K562 (cell line): ENCODE measurements at regions not wholly inside any gene's neighbourhood (a gene's known extent, or its start where the extent isn't known, plus 50 kb on each side); places are given as distances from the start of the nearest gene placed in this dataset.

ENCODE experiments used
- ATAC-seq: fragments of 200-7000 bp; cut with Tn5 transposase; 3 replicates; pipeline ENCODE4 v1.9.1; 2020; ENCODE audit warnings: moderate library complexity
- BruUV-seq: library from RNA; stranded (reverse); fragments of 400-500 nt; replicated peaks from 2 replicates; lab custom pipeline; 2021; lab: Mats Ljungman, UMichigan
- CTCF ChIA-PET: fragments of 300-600 bp; formaldehyde crosslinking; extraction: SDS; loops from one replicate; lab custom pipeline; 2021; ENCODE audit warnings: low intra/inter-chr PET ratio; lab: Yijun Ruan, JAX
- POLR2A ChIA-PET: fragments of 300-600, 350-650 bp; sonication (Branson Sonifier 250); formaldehyde crosslinking; extraction: SDS; loops from one replicate; lab custom pipeline; 2021; ENCODE audit warnings: antibody characterized with exemption, inconsistent platforms; lab: Yijun Ruan, JAX
- DNase-seq, 4 experiments: peaks; one replicate each; pipeline versions ENCODE4 v3.0.0 to v3.0.0-alpha.2; 2011 to 2018; ENCODE audit warnings: low spot score in 3 of 4, mixed read lengths in 3 of 4; ENCODE audit errors: extremely low read depth in 1 of 4
- FAIRE-seq: peaks from 2 replicates; lab custom pipeline; 2011; peaks lifted over from hg19 to GRCh38; lab: Jason Lieb, UNC
- H2AFZ ChIP-seq: 2 replicates; pipeline ENCODE4 v1.6.0; 2011; ENCODE audit warnings: low read depth, low read length, control low read depth, inconsistent platforms
- H3K27ac ChIP-seq: fragments of 200-600 bp; 3 replicates; pipeline ENCODE4 v1.8.0; 2011; ENCODE audit warnings: low read depth, mild to moderate bottlenecking, control low read depth, inconsistent platforms, low read length, moderate library complexity, mixed read lengths; ENCODE audit errors: extremely low read depth
- H3K27me3 ChIP-seq, 2 experiments: fragments of 300-600 bp in 1 of 2; 2 replicates in 1 of 2; 3 replicates in 1 of 2; pipeline versions ENCODE4 v1.6.0 to v1.8.0; 2011; ENCODE audit warnings: inconsistent platforms in 2 of 2, low read length in 2 of 2, mild to moderate bottlenecking in 1 of 2, mixed read lengths in 1 of 2, moderate library complexity in 1 of 2; ENCODE audit not compliant: control insufficient read depth in 2 of 2, insufficient read depth in 2 of 2
- H3K36me3 ChIP-seq: fragments of 300-600 bp; 3 replicates; pipeline ENCODE4 v1.8.0; 2011; ENCODE audit warnings: mild to moderate bottlenecking, low read length, inconsistent platforms; ENCODE audit not compliant: control insufficient read depth, insufficient read depth
- H3K4me1 ChIP-seq, 2 experiments: fragments of 200-600 bp in 1 of 2; replicated peaks in 1 of 2; 2 replicates in 1 of 2; 3 replicates in 1 of 2; pipeline versions ENCODE4 v1.5.1 to v1.8.0; 2011; ENCODE audit warnings: inconsistent platforms in 2 of 2, low read length in 2 of 2, mild to moderate bottlenecking in 1 of 2, mixed read lengths in 1 of 2, moderate library complexity in 1 of 2; ENCODE audit not compliant: control insufficient read depth in 2 of 2, insufficient read depth in 2 of 2
- H3K4me2 ChIP-seq: 2 replicates; pipeline ENCODE4 v1.6.1; 2011; ENCODE audit warnings: low read length, control low read depth, inconsistent platforms, mixed read lengths; ENCODE audit not compliant: insufficient read depth
- H3K4me3 ChIP-seq: fragments of 200-600 bp; sonication (generic), shearing (Covaris generic); 2 replicates; pipeline ENCODE4 v1.5.1; 2016; ENCODE audit warnings: control low read depth, inconsistent platforms
- H3K79me2 ChIP-seq: fragments of 200-600 bp; 3 replicates; pipeline ENCODE4 v1.8.0; 2011; ENCODE audit warnings: low read length, inconsistent platforms; ENCODE audit not compliant: control insufficient read depth, insufficient read depth
- H3K9ac ChIP-seq, 2 experiments: 2 replicates each; pipeline versions ENCODE4 v1.6.0 to v1.6.1; 2011; ENCODE audit warnings: low read depth in 2 of 2, low read length in 2 of 2, control low read depth in 1 of 2, inconsistent platforms in 1 of 2, mild to moderate bottlenecking in 1 of 2, mixed read lengths in 1 of 2; ENCODE audit not compliant: insufficient read depth in 1 of 2
- H3K9me1 ChIP-seq: one replicate; pipeline ENCODE4 v1.6.0; 2011; ENCODE audit warnings: inconsistent platforms, mild to moderate bottlenecking, low read length, moderate library complexity; ENCODE audit not compliant: control insufficient read depth, insufficient read depth
- H3K9me3 ChIP-seq: replicated peaks from 2 replicates; pipeline ENCODE4 v1.5.1; 2011; ENCODE audit warnings: low read depth, low read length, inconsistent platforms; ENCODE audit not compliant: control insufficient read depth, insufficient read depth
- H4K20me1 ChIP-seq: replicated peaks from 2 replicates; pipeline ENCODE4 v1.6.1; 2011; ENCODE audit warnings: low read length, inconsistent platforms, mixed read lengths; ENCODE audit not compliant: control insufficient read depth, insufficient read depth
- KLF16 ChIP-seq: IDR thresholded peaks from 2 replicates; pipeline ENCODE4 v1.6.1; 2016; ENCODE audit warnings: antibody characterized with exemption
- RAD21 ChIP-seq, 2 experiments: fragments of 250-450 bp in 1 of 2; fragments of 450-650 bp in 1 of 2; sonication (Bioruptor Pico) in 1 of 2; formaldehyde crosslinking in 1 of 2; IDR thresholded peaks in 1 of 2; conservative IDR thresholded peaks in 1 of 2; 2 replicates each; pipeline versions ENCODE4 v1.4.0 to v1.8.0; 2020 to 2022; ENCODE audit warnings: mild to moderate bottlenecking in 2 of 2, moderate library complexity in 1 of 2
- RAD51 ChIP-seq: fragments of 450-650 bp; IDR thresholded peaks from 2 replicates; pipeline ENCODE4 v1.7.1; 2016; ENCODE audit warnings: low read depth, mild to moderate bottlenecking, borderline replicate concordance
- SMC3 ChIP-seq: conservative IDR thresholded peaks from 2 replicates; pipeline ENCODE4 v1.6.1; 2011; ENCODE audit warnings: low read depth, low read length, improper control_type of control experiment; ENCODE audit not compliant: insufficient read depth
- ZSCAN29 ChIP-seq: fragments of 450-650 bp; IDR thresholded peaks from 2 replicates; pipeline ENCODE4 v1.6.1; 2017
- WGBS: fragments of 100-300 bp; shearing (Covaris generic); methylation state at CpG from one replicate; pipeline ENCODE4 v1.1.6; 2016; ENCODE audit warnings: low coverage, mixed read lengths; ENCODE audit not compliant: insufficient coverage; ENCODE audit errors: missing lambda C conversion rate; 5-methylcytosine and 5-hydroxymethylcytosine counted together
- in situ Hi-C: fragments of 300-500 bp; cut with MboI; formaldehyde crosslinking; loops from 4 replicates; pipeline ENCODE4 v1.15.0; 2018; ENCODE audit warnings: inconsistent platforms, mixed read lengths
- intact Hi-C: fragments of 100-400 bp; cut with micrococcal nuclease; formaldehyde crosslinking; loops from 2 replicates; pipeline ENCODE4 v1.14.2; 2022
- TF ChIP-seq, protein P1 (sequence below): fragments of 450-650 bp; formaldehyde crosslinking; IDR thresholded peaks from 2 replicates; pipeline ENCODE4 v1.4.0; 2020; ENCODE audit warnings: mild to moderate bottlenecking, moderate library complexity
- TF ChIP-seq, protein P2 (sequence below), 3 experiments: IDR thresholded peaks in 2 of 3; conservative IDR thresholded peaks in 1 of 3; 2 replicates each; pipeline ENCODE4 v1.5.1; 2011 to 2012; ENCODE audit warnings: low read length in 3 of 3, mild to moderate bottlenecking in 3 of 3, control low read depth in 2 of 3, improper control_type of control experiment in 1 of 3, inconsistent platforms in 1 of 3, low read depth in 1 of 3, mixed read lengths in 1 of 3, moderate library complexity in 1 of 3; ENCODE audit not compliant: insufficient read depth in 2 of 3
- TF ChIP-seq, protein P3 (sequence below), 2 experiments: IDR thresholded peaks; 2 replicates each; pipeline ENCODE4 v1.6.1; 2012; ENCODE audit warnings: improper control_type of control experiment in 2 of 2, low read depth in 2 of 2, low read length in 2 of 2, borderline replicate concordance in 1 of 2

DNA sequence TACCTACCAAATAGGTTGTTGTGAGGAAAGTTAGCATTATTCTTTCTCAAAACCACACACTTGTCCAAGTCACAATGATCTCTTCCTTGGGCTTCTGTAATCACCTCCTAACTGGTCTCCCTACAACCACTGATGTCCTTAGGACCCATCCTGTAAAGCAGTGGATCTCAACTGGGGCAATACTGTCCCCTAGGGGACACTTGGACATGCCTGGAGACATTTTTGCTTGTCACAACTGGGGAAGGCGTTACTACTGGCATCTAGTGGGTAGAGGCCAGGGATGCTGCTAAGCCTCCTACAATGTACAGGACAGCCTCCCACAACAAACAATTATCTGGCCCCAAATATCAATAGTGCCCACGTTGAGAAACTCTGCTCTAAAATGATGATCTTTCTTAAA, 118.7 kb upstream of the AP1S2 start:
- Histone ChIP-seq H3K9ac (no peak overlapping the region), H3K4me2 (no peak overlapping the region), H3K4me1 (peaks cover 0 to 19% of the 10 kb centered on the region in 2 experiments; a peak in 2 of 5 replicates), H3K9me1 (no peaks in the 10 kb centered on the region), H4K20me1 (no peaks in the 10 kb centered on the region), H3K4me3 (no peak overlapping the region), H3K9me3 (no peaks in the 10 kb centered on the region), H3K27me3 (no peaks in the 10 kb centered on the region), H3K36me3 (no peaks in the 10 kb centered on the region), H2AFZ (no peak overlapping the region), H3K27ac (no peak overlapping the region), H3K79me2 (no peaks in the 10 kb centered on the region)
- in situ Hi-C loops (no loop called here), intact Hi-C loops (loop anchor here (1.0 to 5.0 kb wide), 4 partner anchors 43 to 406 kb away; partner anchors contain the start of gene AP1S2)
- ChIA-PET POLR2A (interaction anchor here (1.6 kb wide), 1 partner anchor 9 kb away, joined by 4 read pairs; no protein-coding TSS in a partner anchor), CTCF (interaction anchor here (0.7 to 2.0 kb wide), 2 partner anchors 43 to 287 kb away, joined by 3 to 9 read pairs; no protein-coding TSS in a partner anchor)
- peak; percentile 59 for FAIRE-seq
- BruUV-seq = no TSS peak
- 4% methylated on average over 2 of the region's 2 CpGs for WGBS
- peak; percentile 4 to 61 (median 28) for DNase-seq
- ATAC-seq = peak; percentile 94
- TF ChIP-seq, protein P1, sequence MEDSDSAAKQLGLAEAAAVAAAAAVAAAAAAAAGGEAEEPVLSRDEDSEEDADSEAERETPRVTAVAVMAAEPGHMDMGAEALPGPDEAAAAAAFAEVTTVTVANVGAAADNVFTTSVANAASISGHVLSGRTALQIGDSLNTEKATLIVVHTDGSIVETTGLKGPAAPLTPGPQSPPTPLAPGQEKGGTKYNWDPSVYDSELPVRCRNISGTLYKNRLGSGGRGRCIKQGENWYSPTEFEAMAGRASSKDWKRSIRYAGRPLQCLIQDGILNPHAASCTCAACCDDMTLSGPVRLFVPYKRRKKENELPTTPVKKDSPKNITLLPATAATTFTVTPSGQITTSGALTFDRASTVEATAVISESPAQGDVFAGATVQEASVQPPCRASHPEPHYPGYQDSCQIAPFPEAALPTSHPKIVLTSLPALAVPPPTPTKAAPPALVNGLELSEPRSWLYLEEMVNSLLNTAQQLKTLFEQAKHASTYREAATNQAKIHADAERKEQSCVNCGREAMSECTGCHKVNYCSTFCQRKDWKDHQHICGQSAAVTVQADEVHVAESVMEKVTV (CRISPR knock-in tag) = peak; percentile 92
- TF ChIP-seq RAD21 (CRISPR knock-in tag; conservative IDR thresholded peaks at IDR 0.05 in 1 of 2, IDR thresholded peaks at IDR 0.05 in 1 of 2) (peak; percentile 93), SMC3 (peak; percentile 38; the same call in 1 of the 2 replicates), RAD51 (no peak), KLF16 (peak; percentile 35; the same call in 1 of the 2 replicates), ZSCAN29 (no peak)
- TF ChIP-seq, protein P2, sequence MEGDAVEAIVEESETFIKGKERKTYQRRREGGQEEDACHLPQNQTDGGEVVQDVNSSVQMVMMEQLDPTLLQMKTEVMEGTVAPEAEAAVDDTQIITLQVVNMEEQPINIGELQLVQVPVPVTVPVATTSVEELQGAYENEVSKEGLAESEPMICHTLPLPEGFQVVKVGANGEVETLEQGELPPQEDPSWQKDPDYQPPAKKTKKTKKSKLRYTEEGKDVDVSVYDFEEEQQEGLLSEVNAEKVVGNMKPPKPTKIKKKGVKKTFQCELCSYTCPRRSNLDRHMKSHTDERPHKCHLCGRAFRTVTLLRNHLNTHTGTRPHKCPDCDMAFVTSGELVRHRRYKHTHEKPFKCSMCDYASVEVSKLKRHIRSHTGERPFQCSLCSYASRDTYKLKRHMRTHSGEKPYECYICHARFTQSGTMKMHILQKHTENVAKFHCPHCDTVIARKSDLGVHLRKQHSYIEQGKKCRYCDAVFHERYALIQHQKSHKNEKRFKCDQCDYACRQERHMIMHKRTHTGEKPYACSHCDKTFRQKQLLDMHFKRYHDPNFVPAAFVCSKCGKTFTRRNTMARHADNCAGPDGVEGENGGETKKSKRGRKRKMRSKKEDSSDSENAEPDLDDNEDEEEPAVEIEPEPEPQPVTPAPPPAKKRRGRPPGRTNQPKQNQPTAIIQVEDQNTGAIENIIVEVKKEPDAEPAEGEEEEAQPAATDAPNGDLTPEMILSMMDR (IDR thresholded peaks at IDR 0.05 in 2 of 3, conservative IDR thresholded peaks at IDR 0.05 in 1 of 3; ENCODE audit: insufficient read depth in 2 of 3, low read depth in 1 of 3, low read length in 3 of 3) = peak; percentile 69 to 94 (median 92)
- TF ChIP-seq, protein P3, sequence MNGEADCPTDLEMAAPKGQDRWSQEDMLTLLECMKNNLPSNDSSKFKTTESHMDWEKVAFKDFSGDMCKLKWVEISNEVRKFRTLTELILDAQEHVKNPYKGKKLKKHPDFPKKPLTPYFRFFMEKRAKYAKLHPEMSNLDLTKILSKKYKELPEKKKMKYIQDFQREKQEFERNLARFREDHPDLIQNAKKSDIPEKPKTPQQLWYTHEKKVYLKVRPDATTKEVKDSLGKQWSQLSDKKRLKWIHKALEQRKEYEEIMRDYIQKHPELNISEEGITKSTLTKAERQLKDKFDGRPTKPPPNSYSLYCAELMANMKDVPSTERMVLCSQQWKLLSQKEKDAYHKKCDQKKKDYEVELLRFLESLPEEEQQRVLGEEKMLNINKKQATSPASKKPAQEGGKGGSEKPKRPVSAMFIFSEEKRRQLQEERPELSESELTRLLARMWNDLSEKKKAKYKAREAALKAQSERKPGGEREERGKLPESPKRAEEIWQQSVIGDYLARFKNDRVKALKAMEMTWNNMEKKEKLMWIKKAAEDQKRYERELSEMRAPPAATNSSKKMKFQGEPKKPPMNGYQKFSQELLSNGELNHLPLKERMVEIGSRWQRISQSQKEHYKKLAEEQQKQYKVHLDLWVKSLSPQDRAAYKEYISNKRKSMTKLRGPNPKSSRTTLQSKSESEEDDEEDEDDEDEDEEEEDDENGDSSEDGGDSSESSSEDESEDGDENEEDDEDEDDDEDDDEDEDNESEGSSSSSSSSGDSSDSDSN (IDR thresholded peaks at IDR 0.05; ENCODE audit: borderline replicate concordance in 1 of 2, low read depth in 2 of 2, low read length in 2 of 2) = 0 out of 4 replicates have a peak, but pooled peaks of 1 of the 2 experiments have one; percentile 16
